ENCODE measurements at regions not wholly inside any gene's neighbourhood (a gene's known extent, or its start where the extent isn't known, plus 50 kb on each side); places are given as distances from the start of the nearest gene placed in this dataset.
"Not testable (repeated sequence)": the region's sequence is repeated elsewhere in the genome, so short reads cannot be mapped to it uniquely, and the experiment has no call there.

DNA sequence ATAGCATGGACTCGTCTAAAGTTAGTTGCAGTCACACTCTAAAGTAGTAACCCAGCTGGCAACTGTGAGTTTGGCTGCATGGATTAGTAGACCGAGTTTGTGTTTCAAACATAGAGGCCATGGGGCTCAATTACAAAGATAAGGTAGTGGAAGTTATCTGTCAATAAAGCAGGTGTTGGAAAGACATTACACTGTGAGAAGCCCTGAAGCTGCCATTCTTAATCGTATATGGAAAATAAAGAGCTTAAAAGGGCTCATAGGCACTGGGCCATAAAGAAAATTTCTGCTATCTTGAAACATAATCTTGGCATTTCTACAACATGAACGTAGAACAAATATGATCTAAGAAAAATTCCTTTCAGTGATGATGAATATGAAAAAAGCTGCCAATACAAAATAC is 837.7 kb downstream of the REEP3 start:
- H3K9ac ChIP-seq (ENCODE audit: low read length in 2 of 2): no peak overlapping the region
- H3K36me3 ChIP-seq (ENCODE audit: control insufficient read depth in 2 of 2, insufficient read depth in 2 of 2, low read length in 2 of 2): no peaks in the 10 kb centered on the region
- H3K4me3 ChIP-seq (ENCODE audit: low read length in 2 of 2): no peak overlapping the region
- H3K9me3 ChIP-seq (ENCODE audit: control insufficient read depth in 2 of 2, low read length in 2 of 2): no peaks in the 10 kb centered on the region
- no peaks in the 10 kb centered on the region for H3K27me3 ChIP-seq (ENCODE audit: control insufficient read depth in 1 of 2, insufficient read depth in 2 of 2, low read length in 2 of 2)
- no peak overlapping the region for H3K27ac ChIP-seq (ENCODE audit: low read length)
- no peaks in the 10 kb centered on the region for H3K4me1 ChIP-seq (ENCODE audit: control insufficient read depth, insufficient read depth, low read length)

DNA sequence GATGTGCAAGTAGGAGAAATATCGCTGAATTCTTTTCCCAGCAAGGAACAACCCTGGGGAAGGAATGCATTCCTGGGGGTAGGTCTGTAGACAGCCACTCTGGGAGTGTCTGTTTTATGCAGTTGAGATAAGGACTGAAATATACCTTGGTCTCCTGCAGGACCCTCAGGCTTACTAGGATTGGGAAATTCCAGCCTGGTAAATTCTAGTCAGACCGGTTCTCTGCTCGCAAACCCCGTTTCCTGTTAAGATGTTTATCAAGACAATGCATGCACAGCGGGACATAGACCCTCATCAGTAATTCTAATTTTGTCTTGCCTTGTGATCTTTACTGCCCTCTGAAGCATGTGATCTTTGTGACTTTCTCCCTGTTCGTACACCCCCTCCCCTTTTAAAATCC is 839.0 kb downstream of the REEP3 start:
- not testable (repeated sequence) for H3K27ac ChIP-seq (ENCODE audit: low read length); H3K9me3 ChIP-seq (ENCODE audit: control insufficient read depth in 2 of 2, low read length in 2 of 2); H3K4me3 ChIP-seq (ENCODE audit: low read length in 2 of 2); H3K27me3 ChIP-seq (ENCODE audit: control insufficient read depth in 1 of 2, insufficient read depth in 2 of 2, low read length in 2 of 2); H3K9ac ChIP-seq (ENCODE audit: low read length in 2 of 2); H3K4me1 ChIP-seq (ENCODE audit: control insufficient read depth, insufficient read depth, low read length); H3K36me3 ChIP-seq (ENCODE audit: control insufficient read depth in 2 of 2, insufficient read depth in 2 of 2, low read length in 2 of 2)

DNA sequence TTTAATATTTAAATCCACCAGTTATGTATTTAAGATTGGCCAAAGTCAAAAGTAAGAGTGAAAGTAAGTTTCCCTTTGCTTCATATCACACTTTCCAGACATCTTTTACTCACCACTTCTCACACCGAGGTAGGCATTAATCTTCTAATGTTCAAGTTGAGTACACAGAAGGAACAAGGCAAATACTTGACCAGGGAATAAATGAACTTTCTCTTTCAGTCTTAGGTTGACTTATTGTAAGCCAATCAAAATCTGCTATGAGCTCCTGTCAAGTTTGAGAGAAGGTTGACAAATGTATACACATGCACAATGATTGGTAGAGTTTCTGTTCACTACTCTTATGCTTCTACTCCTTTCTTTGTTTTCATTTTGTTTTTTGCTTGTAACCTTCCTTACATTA is 842.5 kb downstream of the REEP3 start:
- no peak overlapping the region for H3K9ac ChIP-seq (ENCODE audit: low read length in 2 of 2)
- no peak overlapping the region for H3K27ac ChIP-seq (ENCODE audit: low read length)
- H3K9me3 ChIP-seq (ENCODE audit: control insufficient read depth in 2 of 2, low read length in 2 of 2): no peaks in the 10 kb centered on the region
- no peak overlapping the region for H3K4me3 ChIP-seq (ENCODE audit: low read length in 2 of 2)
- H3K27me3 ChIP-seq (ENCODE audit: control insufficient read depth in 1 of 2, insufficient read depth in 2 of 2, low read length in 2 of 2): no peaks in the 10 kb centered on the region
- no peaks in the 10 kb centered on the region for H3K36me3 ChIP-seq (ENCODE audit: control insufficient read depth in 2 of 2, insufficient read depth in 2 of 2, low read length in 2 of 2)
- H3K4me1 ChIP-seq (ENCODE audit: control insufficient read depth, insufficient read depth, low read length): no peaks in the 10 kb centered on the region

DNA sequence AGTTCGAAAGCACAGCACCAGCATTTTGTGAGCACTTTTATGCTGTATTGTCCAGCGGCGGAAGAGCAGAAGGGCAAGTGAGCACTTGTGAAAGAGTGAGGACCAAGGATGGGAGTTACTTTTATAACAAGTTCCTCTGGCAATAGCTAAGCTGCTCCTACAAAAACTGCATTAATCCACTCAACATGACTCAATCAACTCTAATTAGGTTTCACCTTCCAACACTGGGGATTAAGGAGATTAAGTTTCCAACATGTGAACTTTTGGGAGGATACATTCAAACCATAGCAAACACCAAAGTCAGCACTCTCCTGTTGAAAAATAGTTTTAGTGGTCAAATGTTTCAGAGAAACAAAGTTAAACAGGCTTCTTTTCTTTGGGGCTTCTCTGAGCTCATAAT is 844.5 kb downstream of the REEP3 start:
- no peaks in the 10 kb centered on the region for H3K27me3 ChIP-seq (ENCODE audit: control insufficient read depth in 1 of 2, insufficient read depth in 2 of 2, low read length in 2 of 2)
- H3K4me3 ChIP-seq (ENCODE audit: low read length in 2 of 2): no peak overlapping the region
- H3K27ac ChIP-seq (ENCODE audit: low read length): no peak overlapping the region
- H3K9me3 ChIP-seq (ENCODE audit: control insufficient read depth in 2 of 2, low read length in 2 of 2): no peaks in the 10 kb centered on the region
- no peaks in the 10 kb centered on the region for H3K36me3 ChIP-seq (ENCODE audit: control insufficient read depth in 2 of 2, insufficient read depth in 2 of 2, low read length in 2 of 2)
- H3K4me1 ChIP-seq (ENCODE audit: control insufficient read depth, insufficient read depth, low read length): no peaks in the 10 kb centered on the region
- H3K9ac ChIP-seq (ENCODE audit: low read length in 2 of 2): no peak overlapping the region

DNA sequence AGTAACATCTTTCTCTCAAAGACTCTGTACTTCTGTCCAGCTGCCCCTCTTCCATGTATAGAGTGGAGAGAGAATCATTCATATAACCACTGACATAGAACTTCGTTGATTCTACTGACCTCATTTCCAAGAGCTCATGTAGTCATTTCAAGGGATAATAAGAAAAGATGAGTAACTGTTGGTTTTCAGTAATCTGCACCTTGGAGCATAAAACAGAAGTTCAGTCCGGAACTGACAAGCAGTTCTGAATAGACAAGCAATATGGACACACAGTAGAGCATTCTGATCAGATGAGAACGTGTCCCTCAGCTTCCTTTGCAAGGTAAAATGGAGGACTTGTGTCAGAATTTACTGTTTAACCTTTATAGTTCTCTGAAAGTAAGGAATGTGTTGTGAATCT is 847.1 kb downstream of the REEP3 start:
- Histone ChIP-seq H3K27me3 (ENCODE audit: control insufficient read depth in 1 of 2, insufficient read depth in 2 of 2, low read length in 2 of 2) (no peaks in the 10 kb centered on the region), H3K4me3 (ENCODE audit: low read length in 2 of 2) (no peak overlapping the region), H3K9ac (ENCODE audit: low read length in 2 of 2) (no peak overlapping the region), H3K4me1 (ENCODE audit: control insufficient read depth, insufficient read depth, low read length) (no peaks in the 10 kb centered on the region), H3K27ac (ENCODE audit: low read length) (no peak overlapping the region), H3K36me3 (ENCODE audit: control insufficient read depth in 2 of 2, insufficient read depth in 2 of 2, low read length in 2 of 2) (no peaks in the 10 kb centered on the region), H3K9me3 (ENCODE audit: control insufficient read depth in 2 of 2, low read length in 2 of 2) (no peaks in the 10 kb centered on the region)

DNA sequence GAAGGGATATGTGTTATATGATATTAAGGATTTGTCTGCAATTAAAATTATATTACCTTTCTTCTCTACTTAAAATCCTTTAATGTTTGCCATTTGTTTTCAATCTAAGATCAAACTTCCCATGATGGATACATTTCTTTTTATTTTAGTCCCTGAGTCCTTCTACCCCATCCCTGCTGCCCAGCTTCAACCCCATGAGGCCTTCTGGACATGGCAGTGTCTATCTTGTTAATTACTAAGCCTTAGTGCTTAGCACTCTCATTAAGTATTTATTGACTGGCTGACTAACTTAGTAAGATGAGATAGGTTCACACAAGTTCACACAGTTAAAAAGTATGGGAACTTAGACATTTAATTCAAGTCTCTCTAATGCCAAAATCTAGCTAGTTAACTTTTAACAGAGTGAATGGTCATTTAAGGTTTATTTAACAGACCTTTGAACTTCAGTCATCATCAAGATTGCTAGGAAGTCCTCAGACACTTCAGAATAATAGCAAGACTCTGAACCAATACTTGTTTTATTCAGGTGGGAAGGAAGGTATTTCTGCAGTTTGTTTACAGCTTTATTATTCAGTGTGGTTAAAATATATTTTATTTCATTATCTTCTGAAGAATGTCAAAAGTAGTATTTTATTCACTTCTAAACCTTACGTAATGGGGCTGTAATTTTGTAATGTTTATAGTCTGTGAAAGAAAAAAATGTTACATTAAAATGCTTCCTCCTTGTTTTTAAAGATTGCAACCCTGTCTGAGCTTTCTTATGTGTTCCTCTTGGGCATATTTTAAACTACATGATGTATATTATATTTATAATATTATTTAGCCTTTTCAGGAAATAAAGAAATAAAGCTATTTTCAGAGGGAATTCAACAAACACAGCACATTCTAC is 848.9 kb downstream of the REEP3 start:
- Histone ChIP-seq H3K4me3 (ENCODE audit: low read length in 2 of 2) (no peak overlapping the region), H3K36me3 (ENCODE audit: control insufficient read depth in 2 of 2, insufficient read depth in 2 of 2, low read length in 2 of 2) (no peaks in the 10 kb centered on the region), H3K9ac (ENCODE audit: low read length in 2 of 2) (no peak overlapping the region), H3K9me3 (ENCODE audit: control insufficient read depth in 2 of 2, low read length in 2 of 2) (no peaks in the 10 kb centered on the region), H3K4me1 (ENCODE audit: control insufficient read depth, insufficient read depth, low read length) (no peaks in the 10 kb centered on the region), H3K27ac (ENCODE audit: low read length) (no peak overlapping the region), H3K27me3 (ENCODE audit: control insufficient read depth in 1 of 2, insufficient read depth in 2 of 2, low read length in 2 of 2) (no peaks in the 10 kb centered on the region)

DNA sequence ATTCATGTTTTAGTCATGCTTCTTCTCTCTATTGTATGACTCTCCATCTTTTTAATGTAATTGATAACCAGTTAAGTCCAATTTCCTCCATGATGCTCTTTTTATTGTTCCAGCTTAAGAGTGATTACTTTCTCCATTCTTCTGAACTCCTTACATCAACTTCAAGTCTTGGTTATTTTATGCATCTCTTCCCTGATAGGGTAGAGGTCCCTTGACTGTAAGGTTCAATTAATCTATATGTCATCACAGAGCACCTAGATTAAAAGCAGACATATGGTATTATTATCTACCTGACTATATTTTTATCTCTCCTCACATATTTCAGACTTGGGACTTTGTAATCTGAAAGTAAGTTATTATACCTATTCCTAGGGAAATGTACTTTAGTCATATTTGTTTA is 853.1 kb downstream of the REEP3 start:
- H3K36me3 ChIP-seq (ENCODE audit: control insufficient read depth in 2 of 2, insufficient read depth in 2 of 2, low read length in 2 of 2): no peaks in the 10 kb centered on the region
- H3K27ac ChIP-seq (ENCODE audit: low read length): no peak overlapping the region
- H3K9ac ChIP-seq (ENCODE audit: low read length in 2 of 2): no peak overlapping the region
- no peaks in the 10 kb centered on the region for H3K9me3 ChIP-seq (ENCODE audit: control insufficient read depth in 2 of 2, low read length in 2 of 2)
- no peak overlapping the region for H3K4me3 ChIP-seq (ENCODE audit: low read length in 2 of 2)
- no peaks in the 10 kb centered on the region for H3K27me3 ChIP-seq (ENCODE audit: control insufficient read depth in 1 of 2, insufficient read depth in 2 of 2, low read length in 2 of 2)
- H3K4me1 ChIP-seq (ENCODE audit: control insufficient read depth, insufficient read depth, low read length): no peaks in the 10 kb centered on the region

DNA sequence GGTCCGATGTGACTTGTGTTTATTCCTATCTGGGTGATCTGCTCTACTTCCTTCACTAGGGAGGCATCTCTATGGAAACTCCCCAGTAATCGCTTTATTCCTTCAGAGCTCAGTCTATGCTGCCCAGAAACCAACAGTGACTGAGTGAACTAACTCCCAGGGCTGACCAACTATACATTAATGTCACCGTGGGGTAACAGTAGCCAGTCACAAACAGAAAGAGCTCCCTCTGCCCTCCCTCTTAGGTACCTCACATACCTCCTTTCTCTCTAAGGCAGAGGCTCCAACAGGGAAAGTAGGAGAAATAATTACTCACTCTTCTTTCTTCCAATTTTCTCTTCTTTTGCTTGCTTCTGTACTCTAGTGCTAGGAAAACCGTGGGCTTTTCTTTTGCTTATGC is 855.0 kb downstream of the REEP3 start:
- no peaks in the 10 kb centered on the region for H3K4me1 ChIP-seq (ENCODE audit: control insufficient read depth, insufficient read depth, low read length)
- no peak overlapping the region for H3K9ac ChIP-seq (ENCODE audit: low read length in 2 of 2)
- no peaks in the 10 kb centered on the region for H3K27me3 ChIP-seq (ENCODE audit: control insufficient read depth in 1 of 2, insufficient read depth in 2 of 2, low read length in 2 of 2)
- no peak overlapping the region for H3K4me3 ChIP-seq (ENCODE audit: low read length in 2 of 2)
- no peaks in the 10 kb centered on the region for H3K36me3 ChIP-seq (ENCODE audit: control insufficient read depth in 2 of 2, insufficient read depth in 2 of 2, low read length in 2 of 2)
- no peak overlapping the region for H3K27ac ChIP-seq (ENCODE audit: low read length)
- H3K9me3 ChIP-seq (ENCODE audit: control insufficient read depth in 2 of 2, low read length in 2 of 2): no peaks in the 10 kb centered on the region

DNA sequence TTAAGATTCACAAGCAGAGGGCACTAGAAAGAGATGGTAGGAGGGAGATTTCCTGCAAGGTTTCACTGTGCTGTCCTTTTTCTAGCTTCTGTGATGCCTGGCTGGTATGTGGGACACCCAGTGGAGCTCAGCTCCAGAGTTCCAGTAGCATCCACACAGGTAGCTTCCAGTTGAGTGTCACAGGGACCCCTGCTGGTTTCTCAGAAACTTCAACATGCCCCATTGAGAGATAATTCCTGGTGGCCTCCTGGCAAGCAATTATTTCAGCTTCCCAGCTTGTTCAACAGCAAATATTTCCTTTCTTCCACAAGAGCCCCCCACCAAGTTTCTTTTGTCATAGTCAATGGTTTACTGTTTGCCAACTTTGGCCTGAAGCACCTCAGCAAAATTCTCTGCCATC is 858.7 kb downstream of the REEP3 start:
- Histone ChIP-seq H3K9ac (ENCODE audit: low read length in 2 of 2) (no peak overlapping the region), H3K27me3 (ENCODE audit: control insufficient read depth in 1 of 2, insufficient read depth in 2 of 2, low read length in 2 of 2) (no peaks in the 10 kb centered on the region), H3K9me3 (ENCODE audit: control insufficient read depth in 2 of 2, low read length in 2 of 2) (peaks cover 2 to 6% of the 10 kb centered on the region in 2 donors), H3K4me1 (ENCODE audit: control insufficient read depth, insufficient read depth, low read length) (no peaks in the 10 kb centered on the region), H3K4me3 (ENCODE audit: low read length in 2 of 2) (no peak overlapping the region), H3K27ac (ENCODE audit: low read length) (no peak overlapping the region), H3K36me3 (ENCODE audit: control insufficient read depth in 2 of 2, insufficient read depth in 2 of 2, low read length in 2 of 2) (no peaks in the 10 kb centered on the region)

DNA sequence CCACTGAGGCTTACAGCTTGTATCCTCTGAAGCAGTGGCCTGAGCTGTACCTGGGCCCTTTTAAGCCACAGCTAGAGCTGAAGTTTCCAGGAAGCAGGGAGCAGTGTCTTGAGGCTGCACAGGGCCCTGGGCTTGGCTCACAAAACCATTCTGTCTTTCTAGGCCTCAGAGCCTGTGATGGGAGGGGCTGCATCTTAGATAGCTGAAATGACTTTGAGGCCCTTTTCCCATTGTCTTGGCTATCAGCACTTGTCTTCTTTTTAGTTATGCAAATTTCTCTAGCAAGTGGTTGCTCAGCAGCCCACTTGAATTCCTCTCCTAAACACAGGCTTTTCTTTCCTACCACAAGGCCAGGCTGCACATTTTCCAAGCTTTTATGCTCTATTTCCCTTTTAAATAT is 864.2 kb downstream of the REEP3 start:
- Histone ChIP-seq H3K4me1 (ENCODE audit: control insufficient read depth, insufficient read depth, low read length) (no peaks in the 10 kb centered on the region), H3K27ac (ENCODE audit: low read length) (no peak overlapping the region), H3K9me3 (ENCODE audit: control insufficient read depth in 2 of 2, low read length in 2 of 2) (peaks cover 5 to 10% of the 10 kb centered on the region in 2 donors), H3K36me3 (ENCODE audit: control insufficient read depth in 2 of 2, insufficient read depth in 2 of 2, low read length in 2 of 2) (no peaks in the 10 kb centered on the region), H3K9ac (ENCODE audit: low read length in 2 of 2) (no peak overlapping the region), H3K27me3 (ENCODE audit: control insufficient read depth in 1 of 2, insufficient read depth in 2 of 2, low read length in 2 of 2) (no peaks in the 10 kb centered on the region), H3K4me3 (ENCODE audit: low read length in 2 of 2) (no peak overlapping the region)

DNA sequence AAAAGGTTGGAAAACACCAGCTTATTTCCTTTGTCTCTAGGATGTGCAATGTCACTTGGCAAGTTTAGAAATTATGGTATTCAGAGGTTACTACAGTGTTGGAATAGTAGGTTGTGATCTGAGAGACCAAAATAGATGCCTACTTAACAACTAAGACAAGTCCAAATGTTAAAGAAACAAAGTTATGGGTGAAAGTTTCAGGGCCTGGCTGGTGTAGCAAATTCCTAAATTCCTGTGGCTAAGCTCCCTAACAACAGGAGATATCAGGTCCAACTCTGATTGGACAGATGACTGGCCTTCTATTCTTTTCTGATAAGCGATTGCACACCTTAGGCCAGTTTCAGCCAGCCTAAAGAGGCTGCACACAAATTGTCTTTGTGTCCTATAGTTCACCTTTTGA is 873.5 kb downstream of the REEP3 start:
- Histone ChIP-seq H3K9ac (ENCODE audit: low read length in 2 of 2) (no peak overlapping the region), H3K36me3 (ENCODE audit: control insufficient read depth in 2 of 2, insufficient read depth in 2 of 2, low read length in 2 of 2) (no peaks in the 10 kb centered on the region), H3K4me3 (ENCODE audit: low read length in 2 of 2) (no peak overlapping the region), H3K27me3 (ENCODE audit: control insufficient read depth in 1 of 2, insufficient read depth in 2 of 2, low read length in 2 of 2) (no peaks in the 10 kb centered on the region), H3K27ac (ENCODE audit: low read length) (no peak overlapping the region), H3K9me3 (ENCODE audit: control insufficient read depth in 2 of 2, low read length in 2 of 2) (no peaks in the 10 kb centered on the region), H3K4me1 (ENCODE audit: control insufficient read depth, insufficient read depth, low read length) (no peaks in the 10 kb centered on the region)

Data from stomach smooth muscle (tissue), 2 donors.